Bone marrow (tissue), 2 donors: ENCODE measurements at regions not wholly inside any gene's neighbourhood (a gene's known extent, or its start where the extent isn't known, plus 50 kb on each side); places are given as distances from the start of the nearest gene placed in this dataset.
"Not testable (repeated sequence)": the region's sequence is repeated elsewhere in the genome, so short reads cannot be mapped to it uniquely, and the experiment has no call there.

Experiments
- DNase-seq, 2 donors: peaks; one replicate each; lab custom pipeline; 2025; lab: John Stamatoyannopoulos, UW

DNA sequence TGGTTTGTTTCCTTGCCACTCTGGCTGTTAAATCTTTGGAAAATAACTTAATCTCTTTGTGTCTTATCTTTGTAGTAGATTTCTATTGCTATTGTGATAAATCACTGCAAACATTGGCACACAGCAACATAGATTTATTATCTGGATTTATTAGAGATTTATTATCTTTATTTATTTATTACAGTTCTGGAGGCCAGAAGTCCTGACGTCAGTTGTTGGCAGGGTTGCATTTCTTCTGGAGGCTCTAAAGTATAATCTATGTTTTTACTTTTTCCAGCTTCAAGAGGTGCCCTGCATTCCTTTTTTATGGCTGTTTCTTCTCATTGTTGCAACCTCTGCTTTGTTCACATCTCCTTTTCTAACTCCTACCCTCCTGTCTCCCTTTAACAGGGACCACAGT, 542.8 kb downstream of the GRXCR1 start:
- no peak for DNase-seq

DNA sequence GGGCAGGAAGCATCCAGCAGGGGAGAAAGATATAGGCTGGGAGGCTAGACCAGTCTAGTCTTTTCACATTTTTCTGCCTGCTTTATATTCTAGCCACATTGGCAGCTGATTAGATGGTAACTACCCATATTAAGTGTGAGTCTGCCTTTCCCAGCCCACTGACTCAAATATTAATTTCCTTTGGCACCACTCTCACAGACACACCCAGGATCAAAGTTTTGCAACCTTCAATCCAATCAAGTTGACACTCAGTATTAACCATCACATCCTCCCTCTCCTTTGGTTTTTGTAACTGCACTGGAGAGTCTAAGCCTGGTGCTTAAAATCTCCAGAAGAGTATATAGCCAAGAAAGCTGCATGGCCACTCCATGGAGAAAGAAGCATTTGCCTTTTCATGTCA, 560.4 kb downstream of the GRXCR1 start:
- DNase-seq, result peak in 1 of 2 donors; percentile 6

DNA sequence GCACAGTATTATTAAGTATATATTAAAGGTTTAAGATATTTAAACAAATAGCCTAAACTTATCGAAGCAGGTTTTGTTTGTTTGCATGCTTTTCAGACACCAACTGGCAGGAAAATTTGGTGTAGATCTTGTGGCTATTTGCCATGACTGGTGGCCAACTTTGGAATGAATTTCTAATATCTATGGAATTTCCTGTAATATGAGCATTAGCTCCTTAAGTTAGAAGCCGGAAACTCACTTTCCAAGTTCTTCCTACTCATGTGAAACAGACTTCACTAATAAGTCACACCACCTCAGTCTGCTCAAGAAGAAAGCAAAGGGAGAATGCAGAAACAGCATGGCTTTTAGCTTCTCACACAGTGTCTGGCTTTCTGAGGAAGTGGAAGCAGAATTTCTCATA, 563.9 kb downstream of the GRXCR1 start:
- no peak for DNase-seq

DNA sequence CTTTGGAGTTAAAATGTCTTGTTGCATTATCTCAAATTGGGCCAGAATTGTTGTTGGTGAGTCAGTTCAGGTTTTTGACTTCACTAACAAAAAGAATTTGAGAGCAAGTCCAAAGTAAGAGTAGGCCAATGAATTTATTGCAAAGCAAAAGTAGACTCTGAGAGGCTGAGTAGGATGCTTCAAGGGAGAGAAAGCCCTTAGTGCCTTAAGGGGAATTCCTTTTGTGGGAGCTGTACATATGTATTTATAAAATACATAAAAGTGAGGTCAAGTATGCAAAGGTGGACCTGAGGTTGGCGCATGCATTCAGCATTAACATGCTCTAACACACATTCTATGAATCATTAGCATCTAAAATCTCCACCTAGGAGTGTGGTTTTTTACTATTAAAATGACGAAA, 565.4 kb downstream of the GRXCR1 start:
- DNase-seq, result no peak

DNA sequence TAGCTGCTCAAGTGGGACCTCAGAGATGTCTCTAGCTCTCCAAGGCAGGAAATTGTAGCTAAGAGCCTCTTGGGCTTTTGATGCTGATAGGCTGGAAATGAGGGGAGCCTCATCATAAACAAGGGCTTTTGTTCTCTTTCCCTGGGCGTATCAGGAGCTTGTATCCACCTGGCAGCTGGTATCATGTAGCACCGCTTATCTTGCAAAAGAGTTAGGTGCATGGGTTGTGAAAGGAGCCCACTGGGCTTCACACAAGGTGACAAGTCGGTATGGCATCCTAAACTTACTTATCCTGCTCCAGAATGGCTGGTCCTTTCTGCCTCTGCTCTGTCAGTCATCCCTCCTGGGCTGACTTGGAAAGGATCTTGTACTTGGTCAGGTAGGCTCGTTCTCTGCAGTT, 565.8 kb downstream of the GRXCR1 start:
- no peak for DNase-seq

DNA sequence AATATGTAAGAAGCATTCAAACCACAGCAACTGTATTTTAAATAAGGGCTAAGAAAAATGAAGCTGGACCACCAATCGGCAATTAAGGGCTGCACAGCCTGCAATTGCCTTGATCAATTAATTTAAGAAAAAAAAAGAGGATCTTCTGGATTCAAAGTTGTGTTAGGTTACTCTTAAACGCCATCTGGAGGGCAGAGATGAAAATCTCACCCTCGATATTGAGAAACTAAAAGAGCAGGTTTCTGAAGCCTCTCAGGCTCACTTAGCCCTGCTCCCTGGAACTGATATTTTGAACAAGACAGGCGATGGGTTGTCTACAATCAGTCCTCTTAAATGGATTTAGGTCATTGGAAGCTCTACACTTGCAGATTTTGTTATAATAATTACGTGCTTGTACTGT, 579.4 kb downstream of the GRXCR1 start:
- DNase-seq, result no peak

DNA sequence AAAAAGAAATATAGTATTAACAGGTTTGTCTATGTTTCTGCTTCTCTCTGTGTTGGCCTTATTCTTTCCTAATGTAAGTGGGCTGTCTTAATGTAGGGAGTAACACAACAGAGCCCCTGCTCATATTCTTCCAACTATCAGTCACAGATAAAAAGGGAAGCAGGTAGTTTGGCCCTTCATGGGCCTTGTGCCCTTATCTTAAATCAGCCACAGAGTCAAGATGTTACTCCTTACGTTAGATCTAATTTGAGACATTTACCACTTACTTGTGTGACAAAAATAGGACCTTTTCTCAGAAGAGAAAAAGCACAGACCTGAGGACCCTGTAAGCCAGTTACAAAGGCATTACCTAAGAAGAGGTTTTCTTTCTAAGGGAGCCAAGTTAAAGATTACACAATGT, 589.0 kb downstream of the GRXCR1 start:
- DNase-seq, result no peak

DNA sequence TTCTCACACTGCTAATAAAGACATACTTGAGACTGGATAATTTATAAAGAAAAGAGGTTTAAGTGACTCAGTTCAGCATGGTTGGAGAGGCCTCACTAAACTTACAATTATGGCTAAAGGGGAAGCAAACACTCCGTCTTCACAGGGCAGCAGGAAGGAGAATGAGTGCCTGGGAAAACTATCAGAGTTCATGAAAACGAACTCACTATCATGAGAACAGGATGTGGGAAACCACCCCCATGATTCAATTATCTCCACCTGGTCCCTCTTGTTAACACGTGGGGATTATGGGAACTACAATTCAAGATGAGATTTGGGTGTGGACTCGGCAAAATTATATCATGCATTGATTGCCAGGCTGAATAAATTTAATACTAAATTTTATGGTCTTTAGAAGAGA, 592.7 kb downstream of the GRXCR1 start:
- DNase-seq, result no peak

DNA sequence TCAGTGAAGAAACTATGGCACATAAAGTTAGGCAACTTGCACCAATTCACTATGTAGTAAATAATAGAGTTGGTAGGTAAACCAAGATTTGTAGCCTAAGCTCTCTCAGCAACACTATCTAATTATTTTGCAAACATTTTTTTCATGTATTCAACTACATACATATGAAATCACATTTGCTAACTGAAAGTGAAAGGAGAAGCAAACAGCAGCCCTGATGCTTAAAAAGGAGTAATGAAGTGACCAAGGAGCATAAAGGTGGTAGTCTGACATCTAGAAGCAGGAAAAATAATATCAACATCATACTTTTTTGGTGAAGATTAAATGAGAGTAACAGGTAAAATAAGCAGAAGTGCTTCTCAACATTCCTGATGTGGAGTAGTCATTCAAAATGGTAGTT, 603.7 kb downstream of the GRXCR1 start:
- DNase-seq, result no peak

DNA sequence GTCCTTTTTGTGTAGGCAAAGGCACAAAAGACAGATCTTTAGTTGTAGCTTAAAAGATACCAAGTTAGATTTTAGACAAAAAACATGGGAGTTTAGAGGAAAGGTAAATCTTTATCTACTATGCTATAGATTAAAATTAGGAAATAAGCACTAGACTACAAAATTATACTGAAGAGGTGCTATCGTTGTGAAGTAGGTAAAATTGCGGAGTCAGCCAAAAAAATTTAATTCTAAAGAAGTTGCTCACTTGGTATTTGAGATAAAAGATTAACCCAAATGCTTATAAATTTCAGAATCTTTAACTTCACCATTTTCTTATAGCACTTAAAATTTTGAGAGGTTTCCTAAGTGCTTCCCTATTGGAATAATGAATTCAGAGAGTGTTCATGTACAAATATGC, 604.1 kb downstream of the GRXCR1 start:
- no peak for DNase-seq

DNA sequence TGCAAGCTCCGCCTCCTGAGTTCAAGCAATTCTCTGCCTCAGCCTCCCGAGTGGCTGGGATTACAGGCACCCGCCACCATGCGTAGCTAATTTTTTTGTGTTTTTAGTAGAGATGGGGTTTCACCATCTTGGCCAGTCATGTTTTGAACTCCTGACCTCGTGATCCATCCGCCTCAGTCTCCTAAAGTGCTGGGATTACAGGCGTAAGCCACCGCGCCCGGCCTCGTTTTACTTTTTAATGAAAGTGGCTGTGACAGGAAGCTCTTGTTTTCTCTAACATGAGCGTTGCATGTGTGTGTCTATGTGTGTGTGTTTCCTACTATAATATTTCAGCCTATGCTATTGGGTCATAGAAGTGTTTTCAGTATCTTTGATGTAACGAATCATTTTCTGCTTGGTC, 613.3 kb downstream of the GRXCR1 start:
- not testable (repeated sequence) for DNase-seq

DNA sequence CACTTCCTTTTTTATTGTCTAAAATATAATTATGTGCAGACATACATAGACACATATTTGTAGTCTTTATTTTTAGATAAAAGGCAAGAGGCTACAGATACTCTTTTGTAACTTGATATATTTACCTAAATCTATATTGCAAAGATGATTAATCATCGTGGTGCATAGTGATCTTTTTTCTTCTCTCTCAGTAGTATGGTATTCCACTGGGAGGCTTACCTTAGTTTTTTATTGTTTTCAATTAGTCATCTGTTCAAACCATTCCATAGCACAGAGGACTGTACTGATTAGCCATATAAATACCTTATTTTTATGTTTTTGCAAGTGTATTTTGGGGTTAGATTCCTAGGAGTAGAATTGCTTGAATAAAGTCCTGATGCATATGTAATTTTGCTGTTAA, 619.7 kb downstream of the GRXCR1 start:
- no peak for DNase-seq

DNA sequence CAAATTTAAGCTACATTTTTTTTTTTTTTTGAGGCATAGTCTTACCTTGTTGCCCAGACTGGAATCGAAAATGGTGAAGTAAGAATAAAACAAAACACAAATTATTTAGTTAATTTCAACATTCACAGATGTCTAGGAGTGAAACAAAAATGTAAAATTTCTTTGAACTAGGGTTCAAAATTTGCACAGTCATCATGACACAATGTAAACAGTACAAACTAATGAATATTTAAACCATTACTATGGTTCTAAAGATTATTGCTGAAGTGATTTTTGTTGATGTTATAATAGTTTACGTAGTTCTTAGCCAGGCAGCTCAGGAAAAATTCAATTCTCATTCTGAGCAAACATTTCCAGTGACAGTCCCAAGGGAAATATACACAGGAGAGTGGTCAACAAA, 633.1 kb downstream of the GRXCR1 start:
- DNase-seq, result no peak

DNA sequence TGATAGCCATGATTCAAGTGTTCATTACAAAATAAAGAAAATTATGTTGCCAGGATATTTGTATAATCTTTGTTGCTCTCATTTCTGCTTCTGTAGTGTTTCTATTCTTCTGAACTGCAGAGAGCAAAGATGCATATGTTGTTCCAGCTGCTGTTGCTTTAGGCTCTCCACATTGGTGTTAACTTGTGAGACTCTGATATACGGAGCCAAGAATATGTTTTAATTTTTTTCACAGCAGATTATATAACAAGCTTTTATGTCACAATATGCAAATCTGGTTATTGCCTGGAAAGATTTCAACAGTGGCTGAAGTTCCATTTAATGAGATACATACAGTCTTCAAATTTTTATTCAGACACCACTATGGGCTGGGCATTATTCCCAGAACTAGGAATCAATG, 655.0 kb downstream of the GRXCR1 start:
- no peak for DNase-seq

DNA sequence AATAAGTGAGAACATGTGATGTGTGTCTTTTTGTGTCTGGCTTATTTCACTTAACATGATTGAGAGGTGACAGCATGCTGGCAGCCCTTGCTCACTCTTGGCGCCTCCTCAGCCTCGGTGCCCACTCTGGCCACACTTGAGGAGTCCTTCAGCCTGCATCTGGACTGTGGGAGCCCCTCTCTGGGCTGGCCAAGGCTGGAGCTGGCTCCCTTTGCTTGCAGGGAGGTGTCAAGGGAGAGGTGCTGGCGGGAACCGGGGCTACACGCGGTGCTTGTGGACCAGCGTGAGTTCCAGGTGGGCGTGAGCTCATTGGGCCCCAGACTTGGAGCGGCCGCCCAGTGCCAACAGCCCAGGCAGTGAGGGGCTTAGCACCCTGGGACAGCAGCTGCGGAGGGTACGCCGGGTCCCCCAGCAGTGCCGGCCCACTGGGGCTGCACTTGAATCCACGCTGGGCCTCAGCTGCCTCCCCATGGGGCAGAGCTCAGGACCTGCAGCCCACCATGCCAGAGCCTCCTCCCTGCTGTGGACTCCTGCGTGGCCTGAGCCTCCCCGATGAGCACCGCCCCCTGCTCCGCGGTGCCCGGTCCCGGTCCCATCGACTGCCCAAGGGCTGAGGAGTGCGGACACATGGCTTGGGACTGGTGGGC, 658.6 kb downstream of the GRXCR1 start:
- no peak for DNase-seq

DNA sequence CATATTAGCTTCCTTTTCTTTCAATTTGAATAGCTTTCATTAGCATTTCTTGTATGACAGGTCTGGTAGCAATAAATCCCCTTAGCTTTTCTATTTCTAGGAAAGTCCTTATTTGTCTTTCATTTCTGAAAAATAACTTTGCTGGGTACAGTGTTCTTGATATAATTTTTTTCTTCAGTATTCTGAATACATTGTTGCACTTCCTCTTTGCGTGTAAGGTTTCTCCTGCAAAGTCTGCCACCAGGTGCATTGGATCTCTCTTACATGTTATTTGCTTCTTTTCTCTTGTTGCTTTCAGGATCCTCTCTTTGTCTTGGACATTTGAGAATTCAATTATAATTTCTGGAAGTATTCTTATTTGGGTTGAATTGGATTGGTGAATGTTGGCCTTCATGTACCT, 663.7 kb downstream of the GRXCR1 start:
- DNase-seq, result no peak

DNA sequence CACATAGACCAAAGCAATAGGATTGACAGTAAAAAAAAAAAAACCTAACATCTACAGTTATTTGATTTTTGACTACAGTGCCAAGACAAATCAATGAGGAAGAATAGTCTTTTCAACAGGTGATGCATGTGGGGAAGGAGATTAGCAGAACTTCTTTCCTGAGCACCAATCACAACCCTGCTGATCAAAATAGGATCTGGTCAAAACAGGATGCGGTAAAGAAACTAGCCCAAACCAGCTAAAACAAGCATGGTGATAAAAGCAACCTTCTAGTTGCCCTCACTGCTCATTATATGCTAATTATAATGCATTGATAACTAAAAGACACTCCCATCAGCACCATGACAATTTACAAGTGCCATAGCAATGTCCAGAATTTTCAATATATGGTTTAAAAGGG, 667.5 kb downstream of the GRXCR1 start:
- DNase-seq, result no peak

DNA sequence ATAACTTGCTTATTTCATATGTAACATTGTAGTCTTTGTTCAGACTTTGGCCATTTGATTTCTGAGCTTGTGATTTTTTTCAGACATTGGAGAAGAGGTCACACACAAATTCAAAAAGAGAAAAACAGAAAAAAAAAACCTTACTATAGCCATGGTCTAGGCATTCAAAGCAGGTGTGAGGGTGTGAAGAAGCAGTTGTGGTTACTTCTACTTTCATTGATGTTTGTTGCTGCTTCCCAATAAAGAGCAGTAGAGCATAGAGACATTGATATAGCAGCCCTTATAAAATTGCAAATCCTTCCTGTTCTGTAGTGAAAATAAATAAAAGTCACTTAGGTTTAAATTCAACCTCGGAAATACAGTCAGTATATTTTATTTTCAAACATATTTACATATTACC, 671.6 kb downstream of the GRXCR1 start:
- no peak for DNase-seq

DNA sequence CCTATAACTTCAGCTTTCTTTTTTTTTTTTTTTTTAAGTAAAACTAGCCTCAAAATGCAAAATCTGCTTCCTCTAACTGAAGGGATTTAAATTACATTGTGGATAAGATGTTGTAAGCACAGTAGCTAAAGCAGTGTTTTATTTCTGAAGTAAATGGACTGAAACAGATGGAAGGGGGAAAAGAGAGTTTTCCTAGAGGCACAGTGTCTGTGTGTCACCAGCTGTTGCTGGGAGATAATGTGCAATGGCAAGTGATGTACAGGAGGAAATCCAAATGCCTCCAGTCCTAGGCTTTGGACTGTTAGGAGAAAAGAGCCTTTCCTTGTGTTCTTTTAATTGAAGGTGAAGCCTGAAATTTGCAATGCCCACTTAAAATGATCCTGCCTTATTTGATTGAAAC, 672.1 kb downstream of the GRXCR1 start:
- no peak for DNase-seq

DNA sequence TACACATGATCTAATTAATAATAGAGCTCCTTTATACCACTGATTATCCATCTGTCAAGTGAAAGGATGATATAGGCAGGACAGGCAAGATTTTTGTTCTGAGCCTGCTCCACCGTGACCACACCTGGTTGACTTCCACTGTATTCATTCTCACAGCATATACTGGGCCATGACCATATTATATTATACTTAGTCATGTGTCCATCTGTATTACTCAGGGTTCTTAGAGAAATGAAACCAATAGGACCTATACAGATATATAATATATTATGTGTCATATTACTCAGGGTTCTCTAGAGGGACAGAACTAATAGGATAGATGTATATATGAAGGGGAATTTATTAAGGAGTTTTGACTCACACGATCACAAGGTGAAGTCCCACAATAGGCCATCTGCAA, 675.1 kb downstream of the GRXCR1 start:
- no peak for DNase-seq

DNA sequence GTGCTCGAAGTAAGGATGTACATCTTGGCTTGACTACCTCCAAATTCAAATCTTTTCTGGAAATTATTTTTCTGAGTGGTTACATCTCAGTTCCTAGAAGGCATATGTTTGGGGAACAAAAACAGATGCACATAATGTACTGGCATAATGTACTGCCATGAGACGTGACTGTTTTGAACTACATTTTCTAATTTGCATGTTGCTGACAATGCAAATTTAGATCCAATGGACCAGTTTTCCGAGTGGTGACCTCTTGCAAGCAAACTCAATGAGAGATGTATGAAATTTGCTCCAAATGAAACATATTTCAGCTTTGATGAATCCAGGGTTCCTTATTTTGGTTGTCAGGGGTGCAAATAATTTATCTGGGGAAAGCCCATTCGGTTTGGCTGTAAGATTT, 694.3 kb downstream of the GRXCR1 start:
- DNase-seq, result no peak

DNA sequence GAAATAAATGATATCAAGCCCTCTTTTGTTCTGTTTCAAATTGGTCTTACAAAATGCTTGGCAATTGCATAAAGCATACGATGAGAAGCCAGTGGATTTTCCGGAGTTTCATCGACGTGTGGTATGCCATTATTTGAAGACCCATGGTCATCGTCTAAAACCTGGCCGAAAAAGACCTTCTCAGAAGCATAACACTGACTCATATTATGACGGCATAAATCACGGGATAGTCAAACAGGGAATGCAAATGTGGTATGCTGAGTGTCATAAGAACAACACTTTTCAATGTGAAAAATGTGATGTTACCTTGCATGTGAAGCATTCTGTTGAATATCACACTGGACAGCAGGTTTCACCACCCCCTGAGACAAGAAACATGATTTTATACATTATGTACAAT, 695.2 kb downstream of the GRXCR1 start:
- no peak for DNase-seq

DNA sequence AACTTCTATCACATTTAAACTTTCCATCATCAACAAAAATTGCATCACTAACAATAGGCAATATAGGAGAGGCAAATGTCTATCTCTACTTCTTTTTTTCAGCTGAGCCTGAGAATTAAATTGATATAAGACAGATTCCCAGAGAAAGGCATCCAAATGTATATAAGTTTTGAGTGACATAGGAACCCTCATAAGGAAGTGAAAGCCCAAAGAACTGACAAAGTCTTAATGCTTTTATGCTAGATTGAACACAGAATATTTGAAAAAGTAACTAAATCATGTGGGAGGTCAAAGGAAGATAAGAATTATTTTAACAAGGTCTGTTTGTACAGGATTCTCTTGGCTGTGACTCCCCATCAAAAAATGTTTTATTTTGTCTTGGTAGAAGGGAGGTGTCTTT, 714.9 kb downstream of the GRXCR1 start:
- DNase-seq, result no peak

DNA sequence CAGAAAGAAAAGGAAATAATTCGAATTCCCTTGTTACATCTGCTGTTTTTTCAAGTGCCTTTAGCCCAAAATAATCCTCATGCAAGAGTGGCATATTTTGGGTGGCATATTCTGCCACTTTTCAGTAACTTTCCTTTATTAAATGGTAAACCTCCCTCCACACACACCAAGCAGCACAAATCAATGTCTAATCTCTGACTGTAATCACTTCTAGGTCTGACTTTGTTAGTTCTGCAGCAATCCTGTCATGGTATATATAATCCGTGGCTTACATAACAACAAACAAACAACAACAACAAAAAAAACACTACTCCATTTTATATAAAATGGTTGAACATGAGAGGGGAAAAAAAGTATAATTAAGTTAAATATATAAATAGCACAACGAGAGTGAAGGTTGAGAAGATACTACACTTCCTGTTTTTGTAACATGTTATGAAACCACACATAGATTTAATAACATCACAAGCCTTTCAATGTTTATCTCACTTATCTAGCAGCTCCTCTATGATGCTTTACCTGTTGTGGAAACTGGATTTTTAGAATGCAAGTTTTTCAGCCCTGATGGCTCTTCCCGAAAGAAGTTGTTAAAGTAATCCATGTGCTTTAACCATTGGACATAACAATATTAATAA, 715.4 kb downstream of the GRXCR1 start:
- DNase-seq, result no peak
